Mesendoderm (in vitro differentiated cells): ENCODE measurements at regions not wholly inside any gene's neighbourhood (a gene's known extent, or its start where the extent isn't known, plus 50 kb on each side); places are given as distances from the start of the nearest gene placed in this dataset.

Experiments used
- DNase-seq: peaks from one replicate; pipeline ENCODE4 v3.0.0; 2013
- H2AK5ac ChIP-seq: 2 replicates; pipeline ENCODE4 v1.6.1; 2013; ENCODE audit warnings: low read length, inconsistent platforms
- H2BK120ac ChIP-seq: 2 replicates; pipeline ENCODE4 v1.6.1; 2013; ENCODE audit warnings: low read depth, mild to moderate bottlenecking, low read length, moderate library complexity, mixed read lengths
- H2BK15ac ChIP-seq: replicated peaks from 2 replicates; pipeline ENCODE4 v1.6.1; 2013; ENCODE audit warnings: low read depth, mild to moderate bottlenecking, moderate library complexity
- H2BK5ac ChIP-seq: 2 replicates; pipeline ENCODE4 v1.6.1; 2013; ENCODE audit warnings: low read length, inconsistent platforms
- H3K18ac ChIP-seq: 2 replicates; pipeline ENCODE4 v1.6.1; 2013; ENCODE audit warnings: mild to moderate bottlenecking, low read length, mixed read lengths
- H3K23ac ChIP-seq: one replicate; pipeline ENCODE4 v1.6.1; 2013; ENCODE audit warnings: low read length
- H3K27ac ChIP-seq: 2 replicates; pipeline ENCODE4 v1.5.1; 2013; ENCODE audit warnings: low read depth, mild to moderate bottlenecking, inconsistent platforms, low read length, moderate library complexity
- H3K27me3 ChIP-seq: 2 replicates; pipeline ENCODE4 v1.6.1; 2013; ENCODE audit warnings: low read length, control low read depth, mild to moderate bottlenecking, inconsistent platforms; ENCODE audit not compliant: insufficient read depth, poor library complexity
- H3K36me3 ChIP-seq: 2 replicates; pipeline ENCODE4 v1.6.1; 2013; ENCODE audit warnings: low read length, inconsistent platforms; ENCODE audit not compliant: control insufficient read depth, insufficient read depth
- H3K4ac ChIP-seq: one replicate; pipeline ENCODE4 v1.6.1; 2013; ENCODE audit warnings: low read depth, mild to moderate bottlenecking, low read length, moderate library complexity
- H3K4me1 ChIP-seq: 2 replicates; pipeline ENCODE4 v1.6.1; 2013; ENCODE audit warnings: low read depth, low read length, inconsistent platforms; ENCODE audit not compliant: control insufficient read depth
- H3K4me2 ChIP-seq: 2 replicates; pipeline ENCODE4 v1.6.1; 2013; ENCODE audit warnings: low read length
- H3K4me3 ChIP-seq: 2 replicates; pipeline ENCODE4 v1.5.1; 2013; ENCODE audit warnings: mild to moderate bottlenecking, low read length
- H3K56ac ChIP-seq: one replicate; pipeline ENCODE4 v1.6.1; 2013; ENCODE audit warnings: low read length
- H3K79me1 ChIP-seq: 2 replicates; pipeline ENCODE4 v1.6.1; 2013; ENCODE audit warnings: low read length, inconsistent platforms
- H3K79me2 ChIP-seq: 2 replicates; pipeline ENCODE4 v1.6.1; 2013; ENCODE audit warnings: mild to moderate bottlenecking, low read length; ENCODE audit not compliant: control insufficient read depth, insufficient read depth
- H3K9ac ChIP-seq: 2 replicates; pipeline ENCODE4 v1.6.1; 2013; ENCODE audit warnings: low read length, inconsistent platforms
- H4K5ac ChIP-seq: one replicate; pipeline ENCODE4 v1.6.1; 2013; ENCODE audit warnings: low read length
- H4K8ac ChIP-seq: one replicate; pipeline ENCODE4 v1.6.1; 2013; ENCODE audit warnings: low read depth, mild to moderate bottlenecking, control low read depth, low read length, moderate library complexity
- WGBS: extraction: QIAGEN DNeasy Blood & Tissue Kit; methylation state at CpG from one replicate; pipeline ENCODE4 v1.1.7; 2013; ENCODE audit warnings: low lambda C conversion rate, missing lambda C conversion rate; ENCODE audit not compliant: insufficient coverage; ENCODE audit errors: extremely low coverage; 5-methylcytosine and 5-hydroxymethylcytosine counted together

DNA sequence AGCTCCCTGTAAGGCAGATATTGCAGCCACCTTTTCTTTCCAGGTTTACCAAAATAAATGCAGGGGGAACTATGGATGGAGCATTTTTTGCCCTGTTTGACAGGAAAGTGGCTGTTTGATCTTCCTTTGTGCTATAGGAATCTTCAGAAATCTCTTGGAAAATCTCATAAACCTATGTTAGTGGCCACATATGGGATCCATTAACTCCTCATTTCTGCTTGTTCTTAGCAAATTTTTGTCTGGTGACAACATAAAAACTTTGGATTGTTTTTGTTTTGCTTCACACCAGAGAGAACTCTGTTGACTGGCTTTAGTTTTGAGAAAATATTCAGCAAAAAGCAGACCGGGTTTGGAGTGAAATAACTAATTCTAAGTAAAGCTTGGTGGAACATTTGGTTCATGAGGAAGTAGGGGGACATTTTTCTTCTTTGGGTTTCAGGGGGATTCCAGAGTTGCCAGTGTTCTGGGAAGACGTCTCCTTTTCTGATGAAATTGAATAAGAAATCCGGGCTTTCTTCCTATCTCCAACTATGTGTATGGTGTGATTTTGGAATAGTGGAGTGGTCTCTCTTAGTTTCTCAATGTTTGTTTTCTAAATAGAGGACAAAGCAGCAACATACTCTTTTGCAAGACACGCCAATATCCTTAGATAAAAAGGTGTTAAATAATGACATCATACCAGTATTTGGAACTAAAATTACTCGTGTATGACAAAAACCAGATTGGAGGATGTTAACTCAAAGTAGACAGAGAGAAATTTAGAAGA lies 174.4 kb downstream of the ICOS start:
- no peaks in the 10 kb centered on the region for H3K27me3 ChIP-seq
- H3K4me1 ChIP-seq: peaks cover 20% of the 10 kb centered on the region
- no peak overlapping the region for H3K9ac ChIP-seq
- H2BK120ac ChIP-seq: no peak overlapping the region
- no peak overlapping the region for H3K56ac ChIP-seq
- no peaks in the 10 kb centered on the region for H3K79me2 ChIP-seq
- H4K8ac ChIP-seq: no peak overlapping the region
- H3K79me1 ChIP-seq: no peaks in the 10 kb centered on the region
- H3K36me3 ChIP-seq: no peaks in the 10 kb centered on the region
- no peak overlapping the region for H2BK5ac ChIP-seq
- no peak overlapping the region for H2BK15ac ChIP-seq
- H4K5ac ChIP-seq: no peak overlapping the region
- H3K4me2 ChIP-seq: no peak overlapping the region
- no peak overlapping the region for H3K4me3 ChIP-seq
- H3K18ac ChIP-seq: no peak overlapping the region
- no peak overlapping the region for H3K4ac ChIP-seq
- WGBS: no CpG with 5 or more reads among the region's 5 CpGs
- no peak overlapping the region for H2AK5ac ChIP-seq
- no peak for DNase-seq
- H3K27ac ChIP-seq: no peak overlapping the region
- H3K23ac ChIP-seq: no peak overlapping the region

DNA sequence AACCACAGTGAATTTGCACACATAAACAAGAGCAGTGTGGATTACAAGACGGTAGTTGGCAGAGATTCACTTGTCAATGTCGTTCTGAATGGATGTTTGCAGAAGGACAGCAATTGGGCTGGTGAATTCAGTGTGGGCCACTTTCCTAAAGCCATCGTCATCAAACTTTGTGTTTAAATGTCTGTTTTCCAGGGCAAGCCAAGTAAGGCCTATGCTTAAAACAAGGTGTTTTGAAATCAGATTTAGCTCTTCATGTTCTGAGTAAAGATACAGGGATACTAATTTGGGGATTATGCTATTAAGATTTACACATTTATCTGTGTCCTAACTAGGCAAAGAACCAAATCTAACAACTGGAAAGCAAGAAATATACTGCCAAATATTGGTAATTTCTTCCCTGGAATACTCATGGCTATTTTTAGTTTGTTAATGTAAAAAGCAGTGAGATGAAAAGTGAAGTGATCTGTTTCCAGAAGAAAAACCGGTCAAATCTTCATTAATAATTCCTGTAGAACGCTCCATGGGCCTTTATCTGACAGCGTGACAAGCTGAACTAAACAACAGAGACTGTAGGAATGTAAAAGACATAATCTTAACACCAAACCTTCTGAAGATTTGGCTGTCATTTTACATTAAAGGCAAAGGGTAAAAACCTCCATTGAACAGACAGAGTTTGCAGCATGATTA lies 175.7 kb downstream of the ICOS start:
- Histone ChIP-seq H2BK120ac (no peak overlapping the region), H2BK15ac (no peak overlapping the region), H3K79me2 (no peaks in the 10 kb centered on the region), H3K79me1 (no peaks in the 10 kb centered on the region), H4K5ac (no peak overlapping the region), H2BK5ac (no peak overlapping the region), H3K56ac (no peak overlapping the region), H3K36me3 (no peaks in the 10 kb centered on the region), H3K9ac (no peak overlapping the region), H3K4me1 (peaks cover 22% of the 10 kb centered on the region), H3K27me3 (no peaks in the 10 kb centered on the region), H3K4me2 (no peak overlapping the region), H3K18ac (no peak overlapping the region), H3K23ac (no peak overlapping the region), H2AK5ac (no peak overlapping the region), H3K27ac (no peak overlapping the region), H4K8ac (no peak overlapping the region), H3K4me3 (no peak overlapping the region), H3K4ac (no peak overlapping the region)
- no peak for DNase-seq
- WGBS: no CpG with 5 or more reads among the region's 6 CpGs

- peaks cover 18% of the 10 kb centered on the region for H3K4me1 ChIP-seq
- H2BK5ac ChIP-seq: peak overlapping the region; percentile 58
- H3K4ac ChIP-seq: no peak overlapping the region
- H2BK120ac ChIP-seq: no peak overlapping the region
- H2BK15ac ChIP-seq: no peak overlapping the region
- H3K23ac ChIP-seq: no peak overlapping the region
- peak overlapping the region; percentile 3 for H2AK5ac ChIP-seq
- no peak overlapping the region for H3K27ac ChIP-seq
- no peak overlapping the region for H3K4me3 ChIP-seq
- no peak overlapping the region for H3K4me2 ChIP-seq
- no peaks in the 10 kb centered on the region for H3K27me3 ChIP-seq
- no CpG with 5 or more reads among the region's 11 CpGs for WGBS
- H3K79me1 ChIP-seq: no peaks in the 10 kb centered on the region
- no peaks in the 10 kb centered on the region for H3K36me3 ChIP-seq
- no peak overlapping the region for H3K9ac ChIP-seq
- DNase-seq: peak; percentile 62
- H3K18ac ChIP-seq: peak overlapping the region; percentile 12
- no peak overlapping the region for H4K8ac ChIP-seq
- H3K56ac ChIP-seq: peak overlapping the region; percentile 66
- no peaks in the 10 kb centered on the region for H3K79me2 ChIP-seq
- H4K5ac ChIP-seq: no peak overlapping the region
Observed at GRCh38 chr2:204114295-204115136, 178.0 kb downstream of the ICOS start.

DNA sequence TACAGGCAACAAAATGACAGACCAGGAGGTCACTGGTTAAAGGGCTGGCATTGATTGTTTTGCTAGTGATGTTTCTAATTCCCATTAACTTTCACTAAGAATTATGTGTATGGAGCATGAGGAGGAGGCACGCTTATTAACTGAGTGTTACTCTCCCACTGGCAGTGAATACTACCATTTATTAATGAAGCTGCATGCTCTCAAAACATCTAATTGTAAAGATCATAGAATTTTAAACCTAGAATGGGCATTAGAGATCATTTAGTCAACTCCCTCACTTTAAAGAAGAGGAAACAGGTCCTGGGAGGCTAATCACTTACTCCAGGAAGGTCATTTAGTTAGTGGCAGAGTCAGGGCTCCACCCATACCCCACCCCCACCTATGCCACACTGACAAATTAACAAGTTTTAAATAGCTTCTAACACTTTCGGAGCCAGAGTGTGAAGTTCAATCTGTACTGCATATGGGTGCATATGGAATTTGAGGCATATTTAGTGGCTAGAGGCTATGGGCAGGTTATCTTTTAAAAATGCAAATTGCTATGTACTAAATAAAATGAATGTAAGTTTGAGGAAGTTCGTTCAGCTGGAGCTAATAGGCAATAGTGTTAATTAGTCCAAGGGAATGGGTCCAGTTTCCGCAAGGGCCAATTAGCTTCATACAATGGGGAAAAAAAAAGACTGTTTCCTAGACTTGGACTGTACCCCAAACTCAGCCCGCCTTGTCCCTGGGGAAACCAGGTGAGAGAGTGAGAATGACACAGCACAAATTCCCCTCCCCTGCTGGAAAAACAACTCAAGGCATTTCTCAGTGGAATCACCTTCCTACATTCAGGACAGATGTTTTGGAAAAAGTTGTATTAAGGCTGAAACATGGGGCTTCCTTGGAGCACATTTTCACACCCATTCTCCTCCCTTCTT lies 178.8 kb downstream of the ICOS start:
- peak overlapping the region; percentile 49 for H3K56ac ChIP-seq
- H3K27ac ChIP-seq: peak overlapping the region; percentile 27
- DNase-seq: peak; percentile 64
- H3K27me3 ChIP-seq: no peaks in the 10 kb centered on the region
- peak overlapping the region; percentile 57 for H4K8ac ChIP-seq
- H3K79me1 ChIP-seq: no peaks in the 10 kb centered on the region
- H3K23ac ChIP-seq: no peak overlapping the region
- H3K4me2 ChIP-seq: no peak overlapping the region
- peaks cover 18% of the 10 kb centered on the region for H3K4me1 ChIP-seq
- H2AK5ac ChIP-seq: peak overlapping the region; percentile 3
- WGBS: no CpG with 5 or more reads among the region's 5 CpGs
- H3K4me3 ChIP-seq: no peak overlapping the region
- H2BK15ac ChIP-seq: no peak overlapping the region
- peak overlapping the region; percentile 76 for H2BK120ac ChIP-seq
- peak overlapping the region; percentile 92 for H3K18ac ChIP-seq
- H3K4ac ChIP-seq: no peak overlapping the region
- peak overlapping the region; percentile 7 for H4K5ac ChIP-seq
- no peaks in the 10 kb centered on the region for H3K36me3 ChIP-seq
- H3K9ac ChIP-seq: no peak overlapping the region
- peak overlapping the region; percentile 66 for H2BK5ac ChIP-seq
- no peaks in the 10 kb centered on the region for H3K79me2 ChIP-seq

- Histone ChIP-seq H2BK5ac (peak overlapping the region; percentile 66), H3K4me1 (peaks cover 18% of the 10 kb centered on the region), H3K9ac (peak overlapping the region; percentile 6), H4K8ac (peak overlapping the region; percentile 57), H3K27ac (peak overlapping the region; percentile 27), H3K36me3 (no peaks in the 10 kb centered on the region), H2BK15ac (no peak overlapping the region), H3K27me3 (no peaks in the 10 kb centered on the region), H2BK120ac (peak overlapping the region; percentile 76), H3K18ac (peak overlapping the region; percentile 92), H4K5ac (peak overlapping the region; percentile 7), H3K23ac (no peak overlapping the region), H2AK5ac (no peak overlapping the region), H3K4me3 (no peak overlapping the region), H3K56ac (peak overlapping the region; percentile 49), H3K79me2 (no peaks in the 10 kb centered on the region), H3K79me1 (no peaks in the 10 kb centered on the region), H3K4ac (peak overlapping the region; percentile 38), H3K4me2 (no peak overlapping the region)
- DNase-seq: no peak
- WGBS: no CpG with 5 or more reads among the region's 6 CpGs
Observed at GRCh38 chr2:204116159-204116792, 179.7 kb downstream of the ICOS start.
